HCT116 (cell line): ENCODE measurements at regions not wholly inside any gene's neighbourhood (a gene's known extent, or its start where the extent isn't known, plus 50 kb on each side); places are given as distances from the start of the nearest gene placed in this dataset.

Experiments
- ATAC-seq: fragments of 200-7000 bp; cut with Tn5 transposase; 2 replicates; pipeline ENCODE4 v1.9.1; 2020; ENCODE audit warnings: mild to moderate bottlenecking, moderate library complexity
- BruUV-seq: library from RNA; stranded (reverse); fragments of 400-500 nt; replicated peaks from 2 replicates; lab custom pipeline; 2021; lab: Mats Ljungman, UMichigan
- CTCF ChIA-PET: fragments of 300-600 bp; sonication (Branson Sonifier 250); formaldehyde crosslinking; loops from one replicate; lab custom pipeline; 2021; ENCODE audit warnings: antibody characterized with exemption; lab: Charles Lee
- POLR2A ChIA-PET: fragments of 300-600, 350-600 bp; sonication (Branson Sonifier 250); formaldehyde crosslinking; loops from one replicate; lab custom pipeline; 2021; ENCODE audit warnings: antibody characterized with exemption; lab: Charles Lee
- RAD21 ChIA-PET, 2 experiments: fragments of 300-600 bp; sonication (Branson Sonifier 250); formaldehyde crosslinking; loops; one replicate each; lab custom pipeline; 2023; ENCODE audit warnings: low total read pairs in 2 of 2; ENCODE audit not compliant: uncharacterized antibody in 2 of 2, unreplicated experiment in 2 of 2, low non-redundant PET in 1 of 2; lab: Charles Lee
- DNase-seq: peaks from one replicate; pipeline ENCODE4 v3.0.0-alpha.2; 2010; ENCODE audit warnings: low read depth, low spot score
- H2AFZ ChIP-seq: fragments of 200-600 bp; shearing (Covaris generic), sonication (generic); 2 replicates; pipeline ENCODE4 v1.6.1; 2017; ENCODE audit warnings: low read depth, mixed run types, mixed read lengths, antibody characterized with exemption, low read length; ENCODE audit not compliant: poor library complexity, severe bottlenecking
- H3K27ac ChIP-seq: 2 replicates; pipeline ENCODE4 v1.5.1; 2012; ENCODE audit warnings: low read depth, low read length
- H3K27me3 ChIP-seq: fragments of 200-600 bp; sonication (generic); 2 replicates; pipeline ENCODE4 v1.6.1; 2016; ENCODE audit warnings: mixed run types, low read length, mixed read lengths; ENCODE audit not compliant: insufficient read depth
- H3K36me3 ChIP-seq, 2 experiments: fragments of 200-500 bp in 1 of 2; fragments of 200-600 bp in 1 of 2; sonication (Bioruptor generic) in 1 of 2; sonication (generic) in 1 of 2; 2 replicates each; pipeline versions ENCODE4 v1.5.1 to v1.6.1; 2014 to 2016; ENCODE audit warnings: low read length in 2 of 2, inconsistent platforms in 1 of 2, mixed read lengths in 1 of 2, mixed run types in 1 of 2; ENCODE audit not compliant: insufficient read depth in 2 of 2, control insufficient read depth in 1 of 2
- H3K4me1 ChIP-seq, 2 experiments: fragments of 200-600 bp in 1 of 2; sonication (generic) in 1 of 2; 2 replicates each; pipeline versions ENCODE4 v1.5.1 to v1.6.1; 2012 to 2017; ENCODE audit warnings: low read length in 2 of 2, inconsistent platforms in 1 of 2, mild to moderate bottlenecking in 1 of 2, mixed read lengths in 1 of 2, mixed run types in 1 of 2, moderate library complexity in 1 of 2; ENCODE audit not compliant: insufficient read depth in 2 of 2, control insufficient read depth in 1 of 2
- H3K4me2 ChIP-seq: fragments of 200-600 bp; sonication (generic); 2 replicates; pipeline ENCODE4 v1.6.1; 2017; ENCODE audit warnings: mixed run types, low read length, mixed read lengths
- H3K4me3 ChIP-seq, 2 experiments: fragments of 200-600 bp in 1 of 2; sonication (generic) in 1 of 2; replicated peaks in 1 of 2; 2 replicates each; pipeline ENCODE4 v1.5.1; 2011 to 2016; ENCODE audit warnings: low read length in 2 of 2, control low read depth in 1 of 2, low read depth in 1 of 2, mild to moderate bottlenecking in 1 of 2, mixed read lengths in 1 of 2, mixed run types in 1 of 2
- H3K79me2 ChIP-seq: fragments of 200-600 bp; sonication (generic); 2 replicates; pipeline ENCODE4 v1.6.1; 2017; ENCODE audit warnings: mild to moderate bottlenecking, mixed run types, low read length, moderate library complexity, mixed read lengths; ENCODE audit not compliant: insufficient read depth
- H3K9ac ChIP-seq: fragments of 200-600 bp; sonication (generic); 2 replicates; pipeline ENCODE4 v1.6.1; 2016; ENCODE audit warnings: low read length, mixed read lengths
- H3K9me2 ChIP-seq: fragments of 200-600 bp; sonication (generic), shearing (Covaris generic); 2 replicates; pipeline ENCODE4 v1.6.1; 2017; ENCODE audit warnings: mixed run types, mild to moderate bottlenecking, moderate library complexity; ENCODE audit not compliant: insufficient read depth
- H3K9me3 ChIP-seq, 2 experiments: fragments of 200-500 bp in 1 of 2; fragments of 200-600 bp in 1 of 2; sonication (Bioruptor generic) in 1 of 2; sonication (generic) in 1 of 2; 2 replicates each; pipeline ENCODE4 v1.6.1; 2014 to 2017; ENCODE audit warnings: low read length in 2 of 2, mixed read lengths in 2 of 2, inconsistent platforms in 1 of 2, low read depth in 1 of 2, mild to moderate bottlenecking in 1 of 2, mixed run types in 1 of 2, moderate library complexity in 1 of 2; ENCODE audit not compliant: control insufficient read depth in 1 of 2, insufficient read depth in 1 of 2
- H4K20me1 ChIP-seq: fragments of 200-600 bp; sonication (generic), shearing (Covaris generic); 2 replicates; pipeline ENCODE4 v1.6.1; 2017; ENCODE audit warnings: mixed run types, mild to moderate bottlenecking, moderate library complexity; ENCODE audit not compliant: insufficient read depth
- ELF1 ChIP-seq: IDR thresholded peaks from 2 replicates; pipeline ENCODE4 v1.6.1; 2012; ENCODE audit warnings: low read depth, borderline replicate concordance
- SIN3A ChIP-seq: IDR thresholded peaks from 2 replicates; pipeline ENCODE4 v1.6.1; 2012; ENCODE audit warnings: low read depth
- SP1 ChIP-seq: IDR thresholded peaks from 2 replicates; pipeline ENCODE4 v1.6.1; 2012; ENCODE audit warnings: low read depth
- intact Hi-C: fragments of 100-400 bp; cut with micrococcal nuclease; formaldehyde crosslinking; loops from 2 replicates; pipeline ENCODE4 v1.10.0; 2022
- TF ChIP-seq, protein P1 (sequence below): IDR thresholded peaks from 2 replicates; pipeline ENCODE4 v1.6.1; 2011; ENCODE audit warnings: mild to moderate bottlenecking, low read length, moderate library complexity; ENCODE audit not compliant: insufficient replicate concordance; ENCODE audit errors: extremely low read depth

DNA sequence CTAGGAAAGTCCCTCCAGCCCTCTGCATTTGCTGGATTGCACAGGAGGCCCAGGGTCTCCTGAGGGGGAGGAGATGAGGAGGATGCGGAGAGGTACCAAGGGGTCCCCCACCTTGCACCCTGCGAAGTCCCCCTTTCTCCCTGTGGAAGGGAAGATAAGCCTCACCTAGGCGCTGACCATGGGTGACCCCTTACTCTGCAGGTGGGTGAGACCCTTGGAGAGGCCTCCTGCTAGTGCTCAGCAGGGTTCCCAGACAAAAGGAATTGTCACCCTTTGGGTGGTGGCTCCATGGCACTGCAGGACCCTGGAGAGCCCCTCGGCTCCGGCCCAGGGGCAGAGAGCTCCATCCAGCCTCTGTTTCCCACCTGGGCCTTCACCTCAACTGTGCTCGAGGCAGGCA is 107.0 kb upstream of the RET start:
- no peaks in the 10 kb centered on the region for H3K4me1 ChIP-seq
- H4K20me1 ChIP-seq, result no peaks in the 10 kb centered on the region
- ChIA-PET POLR2A (no interaction called here), CTCF (no interaction called here), RAD21 (no interaction called here)
- H3K4me3 ChIP-seq, result no peak overlapping the region
- intact Hi-C loops, result no loop called here
- H3K9me3 ChIP-seq, result no peaks in the 10 kb centered on the region
- ATAC-seq (no peak), DNase-seq (no peak)
- no peak overlapping the region for H3K27ac ChIP-seq
- H3K9ac ChIP-seq, result no peak overlapping the region
- H3K79me2 ChIP-seq, result no peaks in the 10 kb centered on the region
- no peaks in the 10 kb centered on the region for H3K9me2 ChIP-seq
- no peak for TF ChIP-seq SP1
- no peak overlapping the region for H2AFZ ChIP-seq
- H3K27me3 ChIP-seq, result no peaks in the 10 kb centered on the region
- BruUV-seq, result no TSS peak
- no peak overlapping the region for H3K4me2 ChIP-seq
- no peaks in the 10 kb centered on the region for H3K36me3 ChIP-seq

DNA sequence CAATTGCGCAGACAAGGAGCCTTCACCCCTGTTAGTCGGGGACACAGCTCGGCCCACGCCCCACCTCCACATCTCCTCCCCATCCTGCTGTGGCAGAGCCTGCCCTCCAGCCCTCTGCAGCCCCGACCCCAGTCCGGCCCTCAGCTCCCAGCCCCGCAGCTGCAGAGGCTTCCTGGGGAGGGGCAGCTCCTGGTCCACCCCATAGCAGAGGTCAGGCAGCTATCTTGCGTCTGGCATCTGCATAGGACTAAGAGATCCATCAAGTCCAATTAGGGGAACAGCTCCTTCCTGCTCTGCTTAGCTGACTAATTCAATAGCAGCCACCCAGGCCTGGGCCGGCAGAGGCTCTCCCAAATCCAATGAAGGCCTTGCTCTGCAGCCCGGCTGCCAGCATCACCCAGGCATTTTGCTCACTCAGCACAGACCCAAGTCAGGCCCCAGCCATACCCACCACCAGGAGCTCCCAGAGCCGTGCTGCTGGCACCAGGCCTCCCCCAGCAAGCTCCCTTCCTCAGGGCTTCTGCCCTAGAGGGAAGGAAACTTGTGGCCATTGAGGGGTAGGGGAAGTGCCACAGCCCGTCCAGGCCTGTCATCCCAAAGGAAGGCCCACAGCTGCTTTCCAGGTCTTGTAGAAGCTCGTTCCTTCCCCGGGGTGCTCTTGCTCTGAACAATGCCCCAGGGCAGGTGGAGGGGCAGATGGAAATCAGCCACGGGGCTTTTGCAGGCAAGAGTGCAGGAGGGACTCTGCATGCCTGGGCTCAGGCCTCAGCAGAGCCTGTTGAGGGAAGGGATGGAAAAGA is 106.2 kb upstream of the RET start:
- POLR2A ChIA-PET, result no interaction called here

More for the DNA sequence above, 106.2 kb upstream of the RET start:
- TF ChIP-seq, protein P1, sequence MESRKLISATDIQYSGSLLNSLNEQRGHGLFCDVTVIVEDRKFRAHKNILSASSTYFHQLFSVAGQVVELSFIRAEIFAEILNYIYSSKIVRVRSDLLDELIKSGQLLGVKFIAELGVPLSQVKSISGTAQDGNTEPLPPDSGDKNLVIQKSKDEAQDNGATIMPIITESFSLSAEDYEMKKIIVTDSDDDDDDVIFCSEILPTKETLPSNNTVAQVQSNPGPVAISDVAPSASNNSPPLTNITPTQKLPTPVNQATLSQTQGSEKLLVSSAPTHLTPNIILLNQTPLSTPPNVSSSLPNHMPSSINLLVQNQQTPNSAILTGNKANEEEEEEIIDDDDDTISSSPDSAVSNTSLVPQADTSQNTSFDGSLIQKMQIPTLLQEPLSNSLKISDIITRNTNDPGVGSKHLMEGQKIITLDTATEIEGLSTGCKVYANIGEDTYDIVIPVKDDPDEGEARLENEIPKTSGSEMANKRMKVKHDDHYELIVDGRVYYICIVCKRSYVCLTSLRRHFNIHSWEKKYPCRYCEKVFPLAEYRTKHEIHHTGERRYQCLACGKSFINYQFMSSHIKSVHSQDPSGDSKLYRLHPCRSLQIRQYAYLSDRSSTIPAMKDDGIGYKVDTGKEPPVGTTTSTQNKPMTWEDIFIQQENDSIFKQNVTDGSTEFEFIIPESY, result no peak
- TF ChIP-seq ELF1 (no peak), SIN3A (no peak)
- no TSS peak for BruUV-seq
- no peaks in the 10 kb centered on the region for H3K79me2 ChIP-seq
- no peaks in the 10 kb centered on the region for H3K9me2 ChIP-seq
- CTCF ChIA-PET, result no interaction called here
- H3K4me2 ChIP-seq, result no peak overlapping the region
- no peaks in the 10 kb centered on the region for H3K9me3 ChIP-seq
- no peaks in the 10 kb centered on the region for H3K36me3 ChIP-seq
- no peaks in the 10 kb centered on the region for H3K27me3 ChIP-seq
- no peaks in the 10 kb centered on the region for H4K20me1 ChIP-seq
- H3K27ac ChIP-seq, result no peak overlapping the region
- no peak overlapping the region for H3K9ac ChIP-seq
- RAD21 ChIA-PET, result no interaction called here
- H3K4me1 ChIP-seq, result peaks cover 0 to 4% of the 10 kb centered on the region in 2 experiments; a peak in 1 of 4 replicates
- DNase-seq, result no peak
- no peak overlapping the region for H3K4me3 ChIP-seq
- ATAC-seq, result no peak
- H2AFZ ChIP-seq, result no peak overlapping the region
- intact Hi-C loops, result no loop called here
